ENCODE measurements at regions not wholly inside any gene's neighbourhood (a gene's known extent, or its start where the extent isn't known, plus 50 kb on each side); places are given as distances from the start of the nearest gene placed in this dataset.
"Not testable (repeated sequence)": the region's sequence is repeated elsewhere in the genome, so short reads cannot be mapped to it uniquely, and the experiment has no call there.

DNA sequence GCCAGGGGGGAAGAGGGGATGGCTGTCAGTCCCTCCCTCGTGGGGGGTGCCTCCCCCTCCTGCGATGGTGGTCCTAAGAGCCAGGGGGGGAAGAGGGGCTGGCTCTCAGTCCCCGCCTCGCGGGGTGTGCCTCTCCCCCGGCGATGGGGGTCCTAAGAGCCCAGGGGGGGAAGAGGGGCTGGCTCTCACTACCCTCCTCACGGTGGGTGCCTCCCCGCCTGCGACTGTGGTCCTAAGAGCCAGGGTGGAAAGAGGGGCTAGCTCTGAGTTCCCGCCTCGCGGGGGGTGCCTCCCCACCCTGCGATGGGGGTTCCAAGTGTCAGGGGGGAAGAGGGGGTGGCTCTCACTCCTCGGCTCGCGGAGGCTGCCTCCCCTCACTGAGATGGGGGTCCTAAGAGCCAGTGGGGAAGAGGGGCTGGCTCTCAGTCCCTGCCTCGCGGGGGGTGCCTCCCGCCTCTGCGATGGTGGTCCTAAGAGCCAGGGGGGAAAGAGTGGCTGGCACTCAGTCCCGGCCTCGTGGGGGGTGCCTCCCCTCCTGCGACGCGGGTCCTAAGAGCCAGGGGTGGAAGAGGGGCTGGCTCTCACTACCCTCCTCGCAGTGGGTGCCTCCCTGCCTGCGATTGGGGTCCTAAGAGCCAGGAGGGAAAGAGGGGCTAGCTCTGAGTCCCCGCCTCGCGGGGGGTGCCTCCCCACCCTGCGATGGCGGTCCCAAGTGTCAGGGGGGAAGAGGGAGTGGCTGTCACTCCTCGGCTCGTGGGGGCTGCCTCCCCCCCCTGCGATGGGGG is 2325.6 kb upstream of the PCDH20 start:
- intact Hi-C loops (cut with micrococcal nuclease), result no loop called here

DNA sequence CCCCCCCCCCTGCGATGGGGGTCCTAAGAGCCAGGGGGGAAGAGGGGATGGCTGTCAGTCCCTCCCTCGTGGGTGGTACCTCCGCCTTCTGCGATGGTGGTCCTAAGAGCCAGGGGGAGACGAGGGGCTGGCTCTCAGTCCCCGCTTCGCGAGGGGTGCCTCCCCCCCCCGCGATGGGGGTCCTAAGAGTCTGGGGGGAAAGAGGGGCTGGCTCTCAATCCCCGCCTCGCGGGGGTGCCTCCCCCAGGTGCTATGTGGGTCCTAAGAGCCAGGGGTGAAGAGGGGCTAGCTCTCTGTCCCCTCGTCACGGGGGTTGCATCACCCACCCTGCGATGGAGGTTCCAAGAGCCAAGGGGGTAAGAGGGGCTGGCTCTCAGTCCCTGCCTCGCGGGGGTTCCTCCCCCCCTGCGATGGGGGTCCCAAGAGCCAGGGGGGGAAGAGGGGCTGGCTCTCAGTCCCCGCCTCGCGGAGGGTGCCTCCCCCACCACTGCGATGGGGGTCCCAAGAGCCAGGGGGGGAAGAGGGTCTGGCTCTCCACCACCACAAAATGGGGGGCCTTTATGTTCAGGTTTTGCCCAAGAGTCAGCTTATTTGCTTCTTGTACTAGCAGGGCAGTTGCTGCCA is 2323.6 kb upstream of the PCDH20 start:
- intact Hi-C loops (cut with micrococcal nuclease), result not testable (repeated sequence)

DNA sequence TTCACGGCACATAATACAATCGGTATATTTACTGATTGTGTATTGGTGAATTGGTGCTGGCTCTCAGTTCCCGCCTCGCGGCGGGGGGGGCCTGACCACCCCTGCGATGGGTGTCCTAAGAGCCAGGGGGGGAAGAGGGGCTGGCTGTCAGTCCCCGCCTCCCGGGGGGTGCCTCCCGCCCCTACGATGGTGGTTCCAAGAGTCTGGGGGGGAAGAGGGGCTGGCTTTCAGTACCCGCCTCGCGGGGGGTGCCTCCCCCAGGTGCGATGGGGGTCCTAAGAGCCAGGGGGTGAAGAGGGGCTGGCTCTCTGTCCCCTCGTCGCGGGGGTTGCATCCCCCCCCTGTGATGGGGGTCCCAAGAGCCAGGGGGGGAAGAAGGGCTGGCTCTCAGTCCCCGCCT is 2321.8 kb upstream of the PCDH20 start:
- intact Hi-C loops (cut with micrococcal nuclease), result no loop called here

DNA sequence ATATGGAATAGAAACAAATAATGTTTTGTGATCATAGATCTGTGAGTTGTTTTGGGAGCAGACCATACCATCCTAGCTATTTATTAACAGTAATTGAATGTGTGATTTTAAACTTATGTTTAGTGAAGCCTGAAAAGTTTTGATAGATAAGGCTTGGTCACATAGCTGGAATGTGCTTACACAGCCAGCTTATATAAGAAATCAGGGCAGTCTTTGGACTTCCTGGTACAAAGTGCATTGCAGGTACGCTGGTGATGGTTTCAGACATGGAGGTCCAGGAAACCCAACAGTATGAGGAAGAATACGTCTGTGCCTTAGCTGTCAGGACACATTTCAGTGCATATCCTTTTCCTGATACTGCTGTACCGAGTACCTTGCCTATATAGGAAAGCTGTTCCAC is 2316.2 kb upstream of the PCDH20 start:
- intact Hi-C loops (cut with micrococcal nuclease), result no loop called here

DNA sequence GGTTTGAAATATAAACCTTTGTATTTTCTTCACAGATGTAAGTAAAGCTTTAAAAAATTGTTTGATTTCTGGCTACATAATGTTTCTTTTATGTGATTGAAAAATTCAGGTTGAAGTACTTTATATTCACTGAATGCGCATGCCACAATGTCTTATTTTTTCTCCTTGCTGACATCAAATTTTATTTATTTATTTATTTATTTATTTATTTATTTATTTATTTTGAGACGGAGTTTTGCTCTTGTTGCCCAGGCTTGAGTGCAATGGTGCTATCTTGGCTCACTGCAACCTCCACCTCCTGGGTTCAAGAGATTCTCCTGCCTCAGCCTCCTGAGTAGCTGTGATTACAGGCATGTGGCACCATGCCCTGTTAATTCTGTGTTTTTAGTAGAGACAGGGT is 2296.5 kb upstream of the PCDH20 start:
- intact Hi-C loops (cut with micrococcal nuclease), result not testable (repeated sequence)

DNA sequence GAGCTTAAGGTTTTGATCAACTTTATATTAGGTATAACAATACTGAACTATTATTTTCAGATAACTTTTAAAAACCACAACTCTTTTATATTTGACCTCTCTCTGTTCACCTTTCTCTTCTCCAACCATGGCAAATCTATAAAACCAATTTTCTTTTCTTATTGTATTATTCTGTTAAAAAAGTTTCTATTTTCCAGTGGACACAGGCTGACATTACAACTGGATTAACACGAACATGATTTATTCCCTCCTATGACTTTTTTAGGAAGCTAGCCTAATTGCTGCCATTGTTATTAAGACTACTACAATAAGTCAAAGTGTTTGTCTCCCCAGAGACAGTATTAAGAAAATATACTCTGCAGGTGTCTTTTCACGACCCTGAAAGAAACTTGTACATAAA is 2291.1 kb upstream of the PCDH20 start:
- intact Hi-C loops (cut with micrococcal nuclease), result no loop called here

DNA sequence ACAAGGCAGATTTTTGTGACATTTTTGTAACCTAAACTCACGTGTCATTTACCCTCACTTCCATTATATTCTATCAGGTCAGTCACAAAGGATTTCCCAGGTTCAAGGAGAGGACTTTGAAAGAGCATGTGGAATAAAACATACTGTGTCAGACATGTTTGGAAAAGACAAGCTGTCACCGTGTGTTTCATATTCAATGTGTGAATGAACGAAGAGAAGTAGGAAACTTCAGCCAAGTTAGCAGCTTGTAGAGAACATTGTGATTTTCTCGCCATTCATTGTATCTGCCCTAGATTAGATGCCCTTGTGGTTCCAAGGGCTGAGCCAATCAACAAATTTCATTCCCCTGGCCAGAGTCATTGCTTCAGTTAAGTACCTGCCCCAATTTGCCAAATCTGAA is 2288.9 kb upstream of the PCDH20 start:
- intact Hi-C loops (cut with micrococcal nuclease), result no loop called here

DNA sequence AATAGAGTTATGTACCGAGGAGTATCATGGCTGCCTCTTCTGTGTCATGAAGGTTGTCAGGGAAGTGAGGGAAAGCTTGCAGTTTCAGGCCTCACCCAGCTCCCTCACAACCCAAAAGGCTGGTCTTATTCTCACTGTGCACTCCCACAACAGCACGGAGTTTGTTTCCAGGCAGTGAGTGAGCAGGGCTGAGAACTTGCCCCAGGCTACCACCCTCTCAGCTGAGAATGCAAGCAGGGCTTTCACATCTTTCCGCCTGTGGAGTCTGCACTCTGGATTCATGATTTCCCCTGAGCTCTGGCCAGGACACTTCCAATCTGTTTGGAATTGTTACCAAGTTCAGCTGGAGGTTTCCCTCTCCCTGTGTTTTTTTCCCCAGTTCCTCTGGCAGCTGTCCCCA is 2284.7 kb upstream of the PCDH20 start:
- intact Hi-C loops (cut with micrococcal nuclease), result no loop called here

DNA sequence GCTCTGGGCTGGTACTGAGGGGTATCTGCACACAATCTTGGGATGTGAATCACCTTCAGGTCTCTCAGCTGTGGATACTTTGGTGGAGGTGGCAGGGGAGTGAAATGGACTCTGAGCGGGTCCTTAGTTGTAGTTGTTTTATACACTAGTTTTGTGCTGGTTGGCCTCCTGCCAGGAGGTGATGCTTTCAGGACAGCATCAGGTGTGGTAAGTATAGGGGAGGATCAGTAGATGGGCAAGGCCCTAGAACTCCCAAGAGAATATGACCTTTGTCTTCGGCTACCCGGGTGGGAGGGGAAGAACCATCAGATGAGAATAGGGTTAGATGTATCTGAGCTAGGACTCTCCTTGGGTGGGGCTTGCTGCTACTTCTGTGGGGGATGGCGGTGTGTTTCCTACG is 2284.3 kb upstream of the PCDH20 start:
- intact Hi-C loops (cut with micrococcal nuclease), result no loop called here

DNA sequence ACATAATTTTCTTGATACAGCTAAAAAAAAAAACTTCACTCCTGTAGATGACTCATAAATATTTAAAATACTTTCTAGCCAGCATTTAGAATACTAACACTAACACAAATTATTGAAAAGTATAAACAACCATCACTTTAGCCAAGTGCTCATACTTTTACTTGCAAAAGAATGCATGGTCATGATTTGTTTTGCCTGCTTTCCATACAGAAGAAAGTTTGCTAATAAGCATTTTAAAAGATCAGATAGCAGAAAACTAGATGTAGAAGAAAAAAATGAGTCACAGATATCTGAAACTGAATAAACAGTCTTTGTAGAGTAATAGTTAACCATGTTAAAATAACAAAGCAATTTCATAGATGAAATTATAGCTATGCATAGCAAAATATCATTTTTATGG is 2280.4 kb upstream of the PCDH20 start:
- intact Hi-C loops (cut with micrococcal nuclease), result no loop called here

DNA sequence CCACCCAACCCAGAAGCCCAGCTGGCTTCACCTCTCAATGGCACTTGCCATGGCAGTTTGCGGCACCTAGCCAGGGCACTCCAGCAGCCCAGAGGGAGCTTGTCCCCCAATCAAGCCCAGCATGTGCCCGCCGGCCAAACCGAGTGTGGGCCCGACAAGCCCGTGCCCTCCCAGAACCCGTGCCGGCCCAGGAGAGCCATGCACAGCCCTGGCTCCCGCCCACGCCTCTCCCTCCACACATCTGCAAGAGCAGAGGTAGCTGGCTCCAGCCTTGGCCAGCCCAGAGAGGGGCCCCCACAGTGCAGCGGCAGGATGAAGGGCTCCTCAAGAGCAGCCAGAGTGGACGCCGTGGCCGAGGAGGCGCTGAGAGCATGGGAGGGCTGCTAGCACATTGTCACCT is 2278.0 kb upstream of the PCDH20 start:
- intact Hi-C loops (cut with micrococcal nuclease), result loop anchor here (2.0 kb wide), 1 partner anchor 77 kb away; no protein-coding TSS in a partner anchor

DNA sequence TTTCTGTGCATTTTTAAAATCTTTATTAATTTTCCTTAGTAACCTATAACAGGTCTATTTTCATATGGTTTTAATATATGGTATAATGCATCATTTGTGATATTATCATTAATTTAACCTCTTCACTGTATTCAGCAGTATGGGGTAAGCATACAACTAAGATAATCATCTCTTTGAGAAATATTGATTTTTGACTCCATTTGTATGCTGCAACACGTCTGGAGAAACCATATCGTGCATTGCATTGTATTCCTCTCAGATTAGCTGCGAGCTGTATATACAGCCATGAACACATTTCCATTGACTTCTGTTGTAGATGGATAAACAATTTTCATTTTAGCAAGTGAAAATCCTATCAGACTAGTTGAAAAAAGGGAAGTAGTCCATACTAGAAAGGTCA is 2275.8 kb upstream of the PCDH20 start:
- intact Hi-C loops (cut with micrococcal nuclease), result no loop called here

DNA sequence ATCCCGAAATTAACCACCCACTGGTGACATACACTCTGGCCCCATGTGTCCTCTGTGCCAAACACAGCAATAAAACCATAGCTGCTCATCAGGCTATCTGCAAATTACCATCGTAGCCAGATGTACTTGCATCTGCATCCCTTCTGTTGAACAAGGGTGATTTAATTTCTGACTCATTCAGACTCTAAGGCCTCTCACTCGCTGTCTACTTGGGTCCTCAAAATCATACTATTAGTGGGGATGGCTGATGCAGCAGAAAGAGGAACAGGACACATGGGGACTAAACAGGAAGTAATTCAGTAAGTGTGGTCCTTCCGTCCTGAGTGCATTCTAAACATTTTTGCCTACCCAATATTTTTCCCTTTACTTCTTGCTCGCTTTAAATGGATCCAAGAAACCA is 2275.0 kb upstream of the PCDH20 start:
- intact Hi-C loops (cut with micrococcal nuclease), result no loop called here

DNA sequence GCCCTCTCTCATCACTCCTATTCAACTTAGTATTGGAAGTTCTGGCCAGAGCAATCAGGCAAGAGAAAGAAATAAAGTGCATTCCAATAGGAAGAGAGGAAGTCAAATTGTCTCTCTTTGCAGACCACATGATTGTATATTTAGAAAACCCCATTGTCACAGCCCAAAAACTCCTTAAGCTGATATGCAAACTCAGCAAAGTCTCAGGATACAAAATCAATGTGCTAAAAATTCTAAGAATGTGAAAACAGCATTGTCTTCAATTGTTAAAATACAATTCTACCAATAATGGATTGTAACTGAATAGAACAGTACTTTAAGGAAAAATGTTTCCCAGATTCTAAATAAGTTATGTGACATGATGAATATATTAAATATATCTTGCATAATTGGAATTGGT is 2269.2 kb upstream of the PCDH20 start:
- intact Hi-C loops (cut with micrococcal nuclease), result no loop called here

DNA sequence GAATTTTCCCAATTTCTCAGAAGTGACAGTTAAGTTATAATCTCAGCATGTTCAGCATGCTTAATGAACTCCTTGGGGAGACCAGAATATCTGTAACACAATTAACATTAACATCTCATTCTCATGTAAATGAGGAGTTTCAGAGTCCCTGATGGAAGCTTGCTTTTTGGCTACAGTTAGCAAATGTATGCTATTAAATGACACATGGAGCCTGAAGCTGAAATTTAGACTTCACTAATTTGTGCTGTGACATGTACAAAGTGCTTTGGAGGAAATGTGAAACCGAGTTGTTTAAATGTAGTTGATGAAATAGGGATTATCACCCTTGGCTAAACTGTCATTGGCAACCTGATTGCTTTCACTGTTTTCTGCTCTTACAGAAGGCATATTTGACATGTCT is 2265.1 kb upstream of the PCDH20 start:
- intact Hi-C loops (cut with micrococcal nuclease), result no loop called here

DNA sequence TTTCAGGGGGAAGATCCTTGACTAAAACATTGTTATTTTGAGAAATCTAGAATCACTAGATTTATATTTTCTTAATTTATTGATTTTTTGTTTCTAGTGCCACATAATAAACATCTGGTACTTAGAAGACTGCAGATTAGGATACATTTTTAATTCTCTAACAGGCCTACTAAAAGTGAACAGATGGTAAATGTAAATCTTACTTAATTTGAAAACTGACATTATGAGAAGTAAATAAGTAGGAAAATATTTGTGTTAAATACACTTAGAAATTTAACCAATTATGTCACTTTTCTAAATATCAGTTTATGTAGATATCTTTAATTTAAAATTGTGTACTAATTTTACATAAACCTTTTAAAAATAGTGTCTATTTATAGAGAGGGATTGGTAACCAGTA is 2255.6 kb upstream of the PCDH20 start:
- intact Hi-C loops (cut with micrococcal nuclease), result no loop called here

DNA sequence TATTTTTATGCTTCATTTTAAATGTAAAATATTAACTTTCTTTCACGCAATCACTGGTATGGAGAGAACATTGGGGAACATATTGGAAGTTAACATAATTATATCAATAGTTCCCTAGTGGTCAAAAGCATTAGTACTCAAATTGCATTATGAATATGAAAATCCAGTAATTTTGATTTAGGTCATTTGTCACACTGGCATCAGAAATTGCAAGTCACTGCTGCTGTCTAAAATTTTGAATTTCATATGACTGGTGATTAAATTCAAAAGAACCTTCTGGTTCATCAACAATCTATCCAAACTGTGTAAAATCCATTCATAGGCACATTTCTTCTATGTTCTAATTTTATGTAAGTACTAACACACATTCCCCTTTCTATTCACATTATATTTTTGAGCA is 2235.7 kb upstream of the PCDH20 start:
- intact Hi-C loops (cut with micrococcal nuclease), result no loop called here

DNA sequence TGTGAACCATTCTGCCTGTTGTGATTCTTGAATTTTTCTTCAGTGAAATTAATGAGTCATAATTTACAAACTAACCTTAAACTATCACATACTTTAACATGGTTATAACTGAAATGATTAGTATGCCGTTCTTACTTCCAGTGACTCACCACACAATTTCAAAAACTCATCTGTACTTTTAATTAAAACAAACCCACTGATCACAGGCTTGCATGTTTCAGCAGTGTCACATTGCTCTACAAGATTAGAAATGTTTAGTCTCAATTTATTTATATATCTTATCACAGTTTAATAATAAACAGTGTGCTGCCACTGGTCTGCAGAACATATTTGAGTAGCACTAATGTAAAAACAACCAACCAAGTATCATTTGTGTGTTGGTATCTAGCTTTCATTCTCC is 2227.9 kb upstream of the PCDH20 start:
- intact Hi-C loops (cut with micrococcal nuclease), result no loop called here

DNA sequence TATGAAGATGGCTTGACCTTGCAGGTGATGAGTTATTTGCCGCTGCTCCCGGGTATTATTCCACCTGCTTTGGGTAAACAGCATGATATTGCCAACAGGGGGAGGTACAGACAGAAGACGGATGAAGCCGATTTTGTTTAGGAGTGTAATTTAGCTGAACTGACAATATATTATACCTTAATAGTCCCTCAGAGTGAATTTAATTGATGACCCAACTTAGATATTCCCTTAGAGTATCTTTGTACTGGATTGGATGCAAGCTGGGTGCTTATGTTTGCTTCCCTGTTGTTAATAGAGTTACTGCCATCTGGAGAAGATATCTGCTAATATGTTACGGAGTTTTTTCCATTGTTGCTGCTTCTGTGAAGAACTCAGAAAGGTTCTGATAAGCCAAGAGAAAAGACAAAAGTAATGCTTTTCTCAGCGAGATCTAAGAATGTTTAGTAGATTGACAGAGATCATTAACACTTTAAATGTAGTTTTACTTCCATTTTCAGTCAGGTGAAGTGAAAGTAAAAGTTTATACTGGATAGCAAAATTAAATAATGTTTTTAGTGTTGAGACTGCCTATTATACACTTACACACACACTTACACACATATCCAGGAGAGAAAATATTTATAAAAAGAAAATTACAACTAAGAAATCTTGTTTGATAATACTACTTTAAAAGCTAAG is 2220.8 kb upstream of the PCDH20 start:
- intact Hi-C loops (cut with micrococcal nuclease), result no loop called here

DNA sequence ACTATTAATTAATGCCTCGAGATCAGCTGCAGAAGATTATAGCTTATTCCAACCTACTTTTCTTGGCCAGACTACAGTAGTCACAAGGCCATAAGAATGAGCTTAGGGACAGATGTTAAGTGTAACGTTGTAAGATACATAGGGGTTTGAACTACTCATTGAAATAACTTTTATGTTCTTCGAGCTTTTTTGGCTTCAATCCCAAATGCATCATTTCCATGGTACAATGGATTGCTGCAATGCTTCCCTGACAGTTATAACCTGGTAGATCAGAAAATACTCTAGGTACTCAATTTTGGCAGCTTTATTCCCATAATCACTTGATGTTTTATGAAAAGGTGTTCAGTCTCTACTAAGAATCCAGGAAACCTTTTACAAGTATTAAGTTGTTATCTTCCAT is 2216.7 kb upstream of the PCDH20 start:
- intact Hi-C loops (cut with micrococcal nuclease), result no loop called here

DNA sequence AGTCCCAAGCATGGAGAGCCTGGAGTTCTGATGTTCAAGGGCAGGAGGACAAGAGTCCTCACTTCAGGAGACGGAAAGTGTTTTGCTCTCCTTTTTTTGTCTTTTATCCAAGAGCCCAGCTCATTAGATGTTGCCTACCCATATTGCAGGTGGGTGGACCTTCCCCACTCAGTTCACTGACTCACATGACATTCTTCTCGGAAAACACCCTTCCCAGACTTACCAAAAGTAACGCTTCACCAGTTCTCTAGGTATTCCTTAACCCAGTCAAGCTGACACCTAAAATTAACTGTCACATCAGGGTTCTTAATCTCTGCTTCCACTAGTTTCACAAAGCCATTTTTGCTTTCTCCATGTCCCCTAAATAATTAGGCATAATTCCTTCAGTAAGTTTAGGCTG is 2215.4 kb upstream of the PCDH20 start:
- intact Hi-C loops (cut with micrococcal nuclease), result no loop called here

DNA sequence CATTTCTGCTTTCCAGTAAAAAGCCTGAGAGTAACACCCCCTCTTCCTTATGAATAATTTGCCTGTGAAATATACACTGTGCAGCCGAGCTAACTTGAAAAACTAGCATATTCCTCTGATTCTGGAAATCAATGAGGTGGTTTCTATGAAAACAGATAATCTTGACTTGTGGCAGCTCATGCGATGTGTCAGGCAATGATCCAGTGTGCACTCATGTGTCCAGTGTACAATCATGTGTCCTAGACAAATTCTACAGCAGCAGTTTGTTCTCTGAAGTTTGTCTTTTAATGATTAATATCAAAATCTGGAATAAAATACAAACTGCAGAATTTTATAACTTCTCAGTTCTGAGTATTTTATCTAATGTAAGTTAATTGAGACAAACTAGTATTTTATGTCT is 2213.9 kb upstream of the PCDH20 start:
- intact Hi-C loops (cut with micrococcal nuclease), result no loop called here

DNA sequence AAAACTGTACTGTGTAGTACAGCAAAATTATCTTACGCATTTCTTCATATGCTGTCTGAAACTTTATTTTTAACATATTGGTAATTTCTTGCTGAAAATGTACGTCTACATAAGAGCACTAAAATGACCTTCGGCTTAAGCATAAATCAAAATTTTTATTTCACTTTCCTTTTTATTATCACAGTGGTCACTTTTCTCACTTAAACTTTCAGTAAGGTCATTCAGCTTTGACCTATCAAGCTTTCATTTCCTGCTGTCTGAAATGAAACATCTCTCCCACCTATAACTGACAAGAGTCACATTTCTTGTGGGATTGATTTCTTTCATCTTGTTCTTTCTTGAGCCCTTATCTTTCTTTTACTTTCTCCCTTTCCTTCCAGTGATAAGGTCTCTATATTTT is 2212.7 kb upstream of the PCDH20 start:
- intact Hi-C loops (cut with micrococcal nuclease), result no loop called here

Data from T-helper 1 cell treated with Interleukin-12 subunit alpha and Interleukin-12 subunit beta and Interleukin-4 antibody, amounts not matched to agents 30 ng/mL and 1 ng/mL, for 36 hours (primary cell).